HEK293 (cell line): ENCODE measurements at regions not wholly inside any gene's neighbourhood (a gene's known extent, or its start where the extent isn't known, plus 50 kb on each side); places are given as distances from the start of the nearest gene placed in this dataset.

Source experiments
- CTCF ChIA-PET: fragments of 350-600 bp; formaldehyde crosslinking; extraction: SDS; loops from one replicate; lab custom pipeline; 2021; ENCODE audit warnings: antibody characterized with exemption; lab: Yijun Ruan, JAX
- POLR2A ChIA-PET: fragments of 300-600 bp; formaldehyde crosslinking; extraction: SDS; loops from one replicate; lab custom pipeline; 2020; ENCODE audit warnings: antibody characterized with exemption, inconsistent platforms; lab: Yijun Ruan, JAX
- H3K27ac ChIP-seq: fragments of 200-500 bp; sonication (Bioruptor generic); 2 replicates; pipeline ENCODE4 v1.5.1; 2014; ENCODE audit warnings: low read depth, low read length, control low read depth, inconsistent platforms; ENCODE audit errors: extremely low read depth
- H3K36me3 ChIP-seq, 2 experiments: fragments of 200-500 bp in 1 of 2; sonication (Bioruptor generic) in 1 of 2; 1 replicate in 1 of 2; 2 replicates in 1 of 2; pipeline ENCODE4 v1.5.1; 2014 to 2017; ENCODE audit warnings: inconsistent platforms in 2 of 2, low read length in 2 of 2; ENCODE audit not compliant: control insufficient read depth in 2 of 2, insufficient read depth in 1 of 2
- H3K4me1 ChIP-seq: fragments of 200-500 bp; sonication (Bioruptor generic); 2 replicates; pipeline ENCODE4 v1.5.1; 2014; ENCODE audit warnings: mild to moderate bottlenecking, low read length, inconsistent platforms; ENCODE audit not compliant: control insufficient read depth, insufficient read depth
- H3K4me3 ChIP-seq: 2 replicates; pipeline ENCODE4 v1.5.1; 2011; ENCODE audit warnings: low read depth, mild to moderate bottlenecking, control low read depth, low read length, moderate library complexity
- H3K9me3 ChIP-seq: fragments of 200-500 bp; sonication (Bioruptor generic); 2 replicates; pipeline ENCODE4 v1.5.1; 2014; ENCODE audit warnings: low read depth, low read length, inconsistent platforms; ENCODE audit not compliant: control insufficient read depth, insufficient read depth
- ATF2 ChIP-seq: fragments of 450-650 bp; formaldehyde crosslinking; IDR thresholded peaks from 2 replicates; pipeline ENCODE4 v1.5.1; 2016; ENCODE audit warnings: missing biosample characterization, missing genetic modification characterization, low read depth
- FEZF1 ChIP-seq: fragments of 450-650 bp; formaldehyde crosslinking; IDR thresholded peaks from 2 replicates; pipeline ENCODE4 v1.5.1; 2016; ENCODE audit warnings: missing biosample characterization, missing genetic modification characterization
- GLIS1 ChIP-seq: fragments of 450-650 bp; formaldehyde crosslinking; IDR thresholded peaks from 2 replicates; pipeline ENCODE4 v1.5.1; 2016; ENCODE audit warnings: missing biosample characterization, missing genetic modification characterization
- KLF1 ChIP-seq: fragments of 450-650 bp; formaldehyde crosslinking; IDR thresholded peaks from 2 replicates; pipeline ENCODE4 v1.5.1; 2016; ENCODE audit warnings: missing biosample characterization, missing genetic modification characterization
- KLF10 ChIP-seq: fragments of 450-650 bp; IDR thresholded peaks from 2 replicates; pipeline ENCODE4 v1.5.1; 2018; ENCODE audit warnings: missing biosample characterization, mild to moderate bottlenecking, missing genetic modification characterization
- ZBTB11 ChIP-seq: fragments of 450-650 bp; formaldehyde crosslinking; conservative IDR thresholded peaks from 2 replicates; pipeline ENCODE4 v1.5.1; 2016; ENCODE audit warnings: low read depth, missing biosample characterization, missing genetic modification characterization
- ZFP69B ChIP-seq: fragments of 450-650 bp; formaldehyde crosslinking; IDR thresholded peaks from 2 replicates; pipeline ENCODE4 v1.5.1; 2016; ENCODE audit warnings: missing biosample characterization, missing genetic modification characterization
- ZNF280C ChIP-seq: fragments of 450-650 bp; formaldehyde crosslinking; IDR thresholded peaks from 2 replicates; pipeline ENCODE4 v1.5.1; 2016; ENCODE audit warnings: missing biosample characterization, missing genetic modification characterization
- ZNF354C ChIP-seq: fragments of 450-650 bp; formaldehyde crosslinking; IDR thresholded peaks from 2 replicates; pipeline ENCODE4 v1.5.1; 2016; ENCODE audit warnings: missing biosample characterization, missing genetic modification characterization, low read depth, borderline replicate concordance
- ZNF366 ChIP-seq: fragments of 450-650 bp; formaldehyde crosslinking; conservative IDR thresholded peaks from 2 replicates; pipeline ENCODE4 v1.5.1; 2016; ENCODE audit warnings: missing biosample characterization, missing genetic modification characterization
- ZNF404 ChIP-seq: fragments of 450-650 bp; formaldehyde crosslinking; IDR thresholded peaks from 2 replicates; pipeline ENCODE4 v1.5.1; 2017; ENCODE audit warnings: missing biosample characterization, missing genetic modification characterization
- ZNF529 ChIP-seq: fragments of 450-650 bp; formaldehyde crosslinking; IDR thresholded peaks from 2 replicates; pipeline ENCODE4 v1.5.1; 2017; ENCODE audit warnings: missing genetic modification characterization, missing biosample characterization; ENCODE audit not compliant: insufficient replicate concordance
- ZNF664 ChIP-seq: fragments of 450-650 bp; formaldehyde crosslinking; IDR thresholded peaks from 2 replicates; pipeline ENCODE4 v1.5.1; 2016; ENCODE audit warnings: missing biosample characterization, missing genetic modification characterization
- ZNF670 ChIP-seq: fragments of 450-650 bp; formaldehyde crosslinking; IDR thresholded peaks from 2 replicates; pipeline ENCODE4 v1.5.1; 2016; ENCODE audit warnings: missing biosample characterization, missing genetic modification characterization, low read depth
- ZNF747 ChIP-seq: fragments of 450-650 bp; formaldehyde crosslinking; IDR thresholded peaks from 2 replicates; pipeline ENCODE4 v1.5.1; 2016; ENCODE audit warnings: missing biosample characterization, missing genetic modification characterization
- ZSCAN16 ChIP-seq: fragments of 450-650 bp; formaldehyde crosslinking; IDR thresholded peaks from 2 replicates; pipeline ENCODE4 v1.5.1; 2016; ENCODE audit warnings: missing biosample characterization, missing genetic modification characterization
- TF ChIP-seq, protein P1 (sequence below): fragments of 450-650 bp; formaldehyde crosslinking; IDR thresholded peaks from 2 replicates; pipeline ENCODE4 v1.5.1; 2017; ENCODE audit warnings: missing biosample characterization, missing genetic modification characterization
- TF ChIP-seq, protein P2 (sequence below): fragments of 450-650 bp; formaldehyde crosslinking; IDR thresholded peaks from 2 replicates; pipeline ENCODE4; 2016; ENCODE audit warnings: missing biosample characterization, missing genetic modification characterization

DNA sequence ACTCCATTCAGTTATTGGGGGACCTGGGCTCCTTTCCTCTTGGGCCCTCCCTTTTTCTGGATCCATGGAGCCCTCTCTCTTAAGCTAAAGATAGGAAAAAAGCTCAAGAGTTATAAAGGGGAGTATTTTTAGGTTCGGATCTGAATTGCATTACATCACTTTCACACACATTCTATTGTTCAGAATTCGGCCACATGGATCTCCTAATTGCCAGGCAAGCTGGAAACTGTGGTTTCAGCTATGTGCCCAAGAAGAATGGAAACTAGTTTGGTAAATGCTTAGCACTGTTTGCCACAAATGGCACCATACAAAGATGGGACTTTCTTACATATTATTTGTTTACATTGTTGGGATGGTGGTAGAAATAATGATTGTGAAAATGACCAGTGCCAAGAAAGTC, 145.6 kb downstream of the LRIG3 start:
- TF ChIP-seq FEZF1: no peak
- no peak for TF ChIP-seq KLF1
- no peak for TF ChIP-seq ZNF664
- no peak for TF ChIP-seq ZNF366 (tag by site-specific recombination)
- TF ChIP-seq ATF2 (tag by site-specific recombination): no peak
- TF ChIP-seq, protein P1, sequence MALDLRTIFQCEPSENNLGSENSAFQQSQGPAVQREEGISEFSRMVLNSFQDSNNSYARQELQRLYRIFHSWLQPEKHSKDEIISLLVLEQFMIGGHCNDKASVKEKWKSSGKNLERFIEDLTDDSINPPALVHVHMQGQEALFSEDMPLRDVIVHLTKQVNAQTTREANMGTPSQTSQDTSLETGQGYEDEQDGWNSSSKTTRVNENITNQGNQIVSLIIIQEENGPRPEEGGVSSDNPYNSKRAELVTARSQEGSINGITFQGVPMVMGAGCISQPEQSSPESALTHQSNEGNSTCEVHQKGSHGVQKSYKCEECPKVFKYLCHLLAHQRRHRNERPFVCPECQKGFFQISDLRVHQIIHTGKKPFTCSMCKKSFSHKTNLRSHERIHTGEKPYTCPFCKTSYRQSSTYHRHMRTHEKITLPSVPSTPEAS: no peak
- TF ChIP-seq GLIS1 (tag by site-specific recombination): no peak
- no peak for TF ChIP-seq ZSCAN16 (tag by site-specific recombination)
- H3K9me3 ChIP-seq: no peaks in the 10 kb centered on the region
- no peaks in the 10 kb centered on the region for H3K36me3 ChIP-seq
- POLR2A ChIA-PET: no interaction called here
- H3K27ac ChIP-seq: no peak overlapping the region
- CTCF ChIA-PET: no interaction called here
- no peak overlapping the region for H3K4me3 ChIP-seq
- no peaks in the 10 kb centered on the region for H3K4me1 ChIP-seq

- POLR2A ChIA-PET: no interaction called here
- CTCF ChIA-PET: no interaction called here
These were observed 144.9 kb downstream of the LRIG3 start for GRCh38 chr12:58775396-58775795.

More at GRCh38 chr12:58775396-58775795, 144.9 kb downstream of the LRIG3 start:
- Histone ChIP-seq H3K4me3 (no peak overlapping the region), H3K9me3 (no peaks in the 10 kb centered on the region), H3K4me1 (no peaks in the 10 kb centered on the region), H3K36me3 (no peaks in the 10 kb centered on the region), H3K27ac (no peak overlapping the region)
- no peak for TF ChIP-seq KLF10 (tag by site-specific recombination)
- TF ChIP-seq ZNF747 (tag by site-specific recombination): no peak
- no peak for TF ChIP-seq ZNF404 (tag by site-specific recombination)
- no peak for TF ChIP-seq ZFP69B (tag by site-specific recombination)
- TF ChIP-seq, protein P2, sequence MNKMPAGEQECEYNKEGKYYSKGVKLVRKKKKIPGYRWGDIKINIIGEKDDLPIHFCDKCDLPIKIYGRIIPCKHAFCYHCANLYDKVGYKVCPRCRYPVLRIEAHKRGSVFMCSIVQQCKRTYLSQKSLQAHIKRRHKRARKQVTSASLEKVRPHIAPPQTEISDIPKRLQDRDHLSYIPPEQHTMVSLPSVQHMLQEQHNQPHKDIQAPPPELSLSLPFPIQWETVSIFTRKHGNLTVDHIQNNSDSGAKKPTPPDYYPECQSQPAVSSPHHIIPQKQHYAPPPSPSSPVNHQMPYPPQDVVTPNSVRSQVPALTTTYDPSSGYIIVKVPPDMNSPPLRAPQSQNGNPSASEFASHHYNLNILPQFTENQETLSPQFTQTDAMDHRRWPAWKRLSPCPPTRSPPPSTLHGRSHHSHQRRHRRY (tag by site-specific recombination): no peak
- no peak for TF ChIP-seq ZNF280C (tag by site-specific recombination)
- TF ChIP-seq ZBTB11 (tag by site-specific recombination): no peak
- no peak for TF ChIP-seq ZNF670 (tag by site-specific recombination)
- no peak for TF ChIP-seq ZNF354C (tag by site-specific recombination)
- TF ChIP-seq ZNF529: no peak
